NCI-H2196 (cell line): ENCODE measurements at regions not wholly inside any gene's neighbourhood (a gene's known extent, or its start where the extent isn't known, plus 50 kb on each side); places are given as distances from the start of the nearest gene placed in this dataset.

Source experiments
- DNase-seq: peaks from one replicate; lab custom pipeline; 2025; ENCODE audit not compliant: unreplicated experiment; lab: John Stamatoyannopoulos, UW

DNA sequence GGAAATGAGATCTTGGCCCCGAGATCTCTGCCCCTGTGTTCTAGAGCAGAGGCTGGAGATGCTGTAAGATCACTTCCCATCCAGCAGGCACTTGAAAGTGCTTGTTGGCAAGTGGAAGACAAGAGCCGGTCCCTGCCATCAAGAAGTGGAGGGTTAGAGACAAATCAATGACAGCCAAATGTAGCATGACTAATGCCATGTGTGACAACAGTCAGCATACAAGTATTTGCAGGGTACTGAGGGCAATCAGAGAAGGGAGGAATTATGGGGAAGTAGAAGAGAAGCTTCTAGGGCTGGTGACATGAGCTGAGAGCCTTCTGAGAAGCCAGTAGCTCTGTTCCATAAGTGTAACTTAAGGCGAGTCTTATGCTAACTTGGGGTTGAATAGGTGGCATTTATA is 58.6 kb downstream of the TMEM17 start:
- DNase-seq, result no peak

DNA sequence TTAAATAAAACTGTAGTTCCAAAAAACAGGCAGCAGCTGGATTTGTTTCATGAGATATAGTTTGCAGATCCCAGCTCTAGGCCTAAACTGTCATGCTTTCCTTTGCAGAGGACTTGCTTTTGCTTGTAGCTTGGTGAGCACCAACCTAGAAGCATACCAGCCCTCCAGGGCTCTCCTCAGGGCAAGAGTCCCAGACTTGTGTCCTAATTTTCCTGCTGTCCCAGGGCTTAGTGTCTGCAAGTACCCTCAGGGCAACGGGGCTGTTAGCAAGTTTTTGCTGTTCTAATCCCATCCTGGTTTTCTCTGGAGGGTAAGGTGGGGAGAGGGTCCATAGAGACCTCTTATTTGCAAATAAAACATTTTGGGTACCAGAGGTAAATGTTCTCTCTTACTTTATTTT is 59.5 kb downstream of the TMEM17 start:
- no peak for DNase-seq

DNA sequence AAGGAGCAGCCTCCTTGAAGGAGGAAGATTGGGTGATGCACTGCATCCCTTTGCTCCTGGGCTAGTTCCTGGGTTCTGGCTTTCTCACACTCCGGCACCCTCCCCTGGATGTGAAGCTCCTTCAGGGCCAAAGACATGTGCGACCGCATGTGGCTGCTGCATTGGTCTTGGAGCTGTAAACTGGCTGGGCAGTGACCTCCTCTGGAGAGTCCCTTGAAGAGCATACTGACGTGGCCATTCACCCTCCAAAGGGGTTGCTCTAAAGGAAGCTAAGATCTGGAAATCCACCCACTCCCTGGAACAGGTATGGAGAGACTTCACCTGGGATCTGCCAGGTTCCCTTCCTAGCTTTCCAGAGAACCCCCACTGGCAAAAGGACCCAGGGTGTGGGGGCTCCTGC is 62.1 kb downstream of the TMEM17 start:
- DNase-seq, result no peak

DNA sequence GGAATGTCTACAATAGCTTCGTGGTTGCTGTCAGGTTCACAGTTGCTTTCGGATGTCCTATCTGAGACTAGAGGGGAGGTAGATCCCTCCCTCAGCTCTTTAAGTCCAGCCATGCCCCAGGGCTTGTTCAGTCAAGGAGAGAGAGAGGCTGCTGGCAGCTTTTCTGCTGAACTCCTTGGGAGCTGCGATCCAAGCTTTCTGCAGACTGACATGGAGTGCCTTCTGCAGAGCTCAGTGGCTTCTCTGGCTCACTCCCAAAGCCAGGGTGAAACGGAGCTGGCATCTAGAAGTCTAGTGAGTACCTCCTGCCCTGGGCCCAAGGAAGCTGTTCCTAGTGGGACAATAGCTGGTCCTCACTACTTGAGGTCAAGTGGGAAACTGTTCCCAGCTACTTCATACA is 62.5 kb downstream of the TMEM17 start:
- no peak for DNase-seq

DNA sequence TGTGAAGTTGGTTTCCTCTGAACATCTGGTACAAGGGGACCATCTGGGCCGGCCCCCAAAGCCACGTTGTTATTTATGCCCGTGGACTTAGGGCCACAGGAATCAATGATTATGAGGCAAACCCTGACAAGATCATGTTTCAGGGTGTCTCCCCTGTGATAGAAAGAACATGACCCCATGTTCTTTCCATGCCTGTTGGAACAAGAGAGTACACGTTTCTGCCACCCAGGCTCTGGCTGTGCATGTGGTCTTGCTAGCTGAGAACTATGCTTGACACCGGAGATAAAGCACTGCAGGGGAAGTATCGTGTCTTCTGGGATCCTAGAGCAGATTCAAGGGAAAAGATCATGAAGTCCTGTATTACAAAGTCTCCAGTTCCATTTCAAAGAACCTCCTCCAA is 64.2 kb downstream of the TMEM17 start:
- no peak for DNase-seq

DNA sequence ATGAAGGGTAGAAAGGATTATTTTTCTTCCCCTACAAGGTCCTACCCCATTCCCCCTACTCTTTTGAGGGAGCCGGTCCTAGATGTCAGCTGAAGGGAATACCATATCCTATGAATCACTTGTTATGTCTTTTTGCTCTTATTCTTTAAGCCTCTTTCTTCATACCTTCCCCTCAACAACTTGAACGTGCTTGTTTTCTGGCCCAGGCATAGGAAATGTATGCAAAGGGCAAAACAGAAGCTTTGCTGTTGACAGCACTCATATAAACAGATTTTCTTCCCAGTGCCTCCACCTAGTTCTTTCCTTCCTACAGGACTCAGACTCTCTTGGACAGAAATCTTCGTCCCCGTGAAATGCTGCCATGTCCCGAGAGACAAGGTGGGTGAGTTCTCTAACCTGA is 64.6 kb downstream of the TMEM17 start:
- no peak for DNase-seq

GRCh38 chr2:62440281-62440946 is 65.6 kb downstream of the TMEM17 start:
- DNase-seq, result no peak

GRCh38 chr2:62439425-62439824 is 66.6 kb downstream of the TMEM17 start:
- DNase-seq, result no peak

DNA sequence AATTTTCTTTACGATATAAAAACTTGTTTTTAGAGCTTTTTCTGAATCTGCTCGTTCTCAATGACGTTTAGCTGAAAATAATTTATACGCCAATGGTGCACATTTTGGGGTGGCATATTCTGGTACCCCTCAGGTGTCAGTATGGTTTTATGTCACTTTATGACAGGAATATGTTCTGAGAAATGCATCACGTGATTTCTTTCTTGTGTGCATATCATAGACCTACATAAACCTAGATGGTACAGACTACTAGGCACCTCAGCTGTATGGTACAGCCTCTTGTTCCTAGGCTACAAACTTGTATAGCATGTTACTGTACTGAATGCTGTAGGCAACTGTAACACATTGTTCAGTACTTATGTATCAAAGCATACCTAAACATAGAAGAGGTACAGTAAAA is 68.2 kb downstream of the TMEM17 start:
- DNase-seq, result no peak

DNA sequence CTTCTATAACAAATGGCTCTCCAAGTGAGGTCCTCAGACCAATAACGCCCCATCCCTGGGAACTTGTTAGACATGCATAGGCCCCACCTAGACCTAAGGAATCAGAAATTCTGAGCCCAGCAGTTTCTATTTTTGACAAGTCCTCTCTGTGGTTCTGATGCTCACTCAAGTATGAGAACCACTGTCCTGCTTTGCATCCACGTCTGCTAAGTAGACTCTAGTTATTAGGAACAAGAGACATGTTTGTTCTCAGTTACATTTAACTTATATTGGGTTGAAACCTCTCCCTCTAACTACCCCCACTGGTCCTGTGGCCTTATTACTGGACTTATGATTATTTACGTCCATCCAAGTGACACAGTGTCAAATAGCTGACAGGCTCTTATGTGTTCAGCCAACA is 70.3 kb downstream of the TMEM17 start:
- no peak for DNase-seq

DNA sequence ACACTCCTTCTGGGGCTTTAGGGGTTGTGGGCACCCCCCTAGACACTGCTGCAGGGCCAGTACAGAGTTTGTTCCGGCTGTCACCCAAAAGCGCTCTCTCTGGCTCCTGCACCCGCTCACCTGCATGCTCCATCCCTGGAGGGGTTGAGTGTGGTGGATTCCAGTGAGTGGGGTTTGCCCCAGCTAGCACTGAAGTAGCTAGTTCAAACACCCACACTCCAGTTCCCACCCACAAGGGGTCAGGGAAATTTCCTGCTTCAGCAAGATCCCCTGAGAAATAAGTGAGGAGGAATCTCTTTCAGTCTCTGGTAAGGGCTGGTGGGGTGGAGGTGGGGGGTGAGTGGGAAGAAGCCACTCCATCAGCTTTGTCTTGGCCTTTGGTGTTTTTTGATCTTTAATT is 73.6 kb downstream of the TMEM17 start:
- no peak for DNase-seq

DNA sequence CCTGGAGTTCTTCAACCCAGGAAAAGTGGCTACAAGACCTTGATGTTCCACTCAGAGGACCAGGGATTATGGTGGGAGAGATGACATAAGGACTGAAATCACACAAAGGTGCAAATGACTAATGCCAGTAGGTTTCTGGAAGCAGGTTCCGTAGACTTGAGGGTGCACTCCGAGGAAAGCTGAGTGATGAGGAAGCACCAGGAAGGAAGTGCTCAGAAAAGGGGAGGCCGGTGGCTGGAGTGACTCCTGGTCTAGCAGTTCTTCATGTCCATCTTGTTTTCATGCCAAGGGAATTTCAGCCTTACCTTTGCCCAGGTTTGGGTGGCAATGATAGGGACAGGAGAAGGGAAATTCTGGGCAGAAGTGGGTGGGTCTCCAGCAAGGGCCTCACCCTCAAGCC is 74.5 kb downstream of the TMEM17 start:
- DNase-seq, result no peak

DNA sequence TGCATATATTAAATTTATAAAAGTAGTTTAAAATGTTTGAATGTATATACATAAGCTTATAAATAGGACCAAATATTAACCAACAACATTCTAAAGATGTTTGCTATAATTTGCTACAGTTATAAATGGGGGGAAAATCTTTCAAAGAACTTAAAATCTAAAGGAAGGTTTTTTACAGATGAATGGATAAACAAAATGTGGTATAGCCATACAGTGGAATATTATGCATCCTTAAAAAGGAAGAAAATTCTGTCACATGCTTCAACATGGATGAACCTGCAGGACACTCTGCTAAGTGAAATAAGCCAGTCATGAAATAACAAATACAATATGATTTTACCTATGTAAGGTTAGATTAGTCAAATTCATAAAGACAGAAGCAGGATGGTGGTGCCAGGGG is 75.8 kb downstream of the TMEM17 start:
- no peak for DNase-seq

DNA sequence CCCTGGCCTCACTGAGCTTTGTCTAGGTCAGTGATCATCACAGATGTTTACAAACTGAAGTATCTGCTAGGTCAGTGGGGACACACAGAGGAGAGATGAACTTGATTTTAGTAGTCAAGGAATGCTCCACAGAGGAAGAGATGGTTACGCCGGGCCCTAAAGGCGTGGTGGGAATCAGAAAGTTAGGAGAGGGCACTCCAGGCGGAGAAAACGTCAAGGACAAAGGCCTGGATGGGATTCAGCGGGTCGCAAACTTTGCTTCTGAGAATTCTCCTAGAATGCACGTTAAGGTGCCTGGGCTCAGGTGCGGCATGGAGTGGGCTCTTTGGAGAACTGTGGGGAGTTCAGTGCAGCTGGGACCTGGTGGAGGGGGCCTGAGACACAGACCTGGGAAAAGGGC is 78.8 kb downstream of the TMEM17 start:
- no peak for DNase-seq

DNA sequence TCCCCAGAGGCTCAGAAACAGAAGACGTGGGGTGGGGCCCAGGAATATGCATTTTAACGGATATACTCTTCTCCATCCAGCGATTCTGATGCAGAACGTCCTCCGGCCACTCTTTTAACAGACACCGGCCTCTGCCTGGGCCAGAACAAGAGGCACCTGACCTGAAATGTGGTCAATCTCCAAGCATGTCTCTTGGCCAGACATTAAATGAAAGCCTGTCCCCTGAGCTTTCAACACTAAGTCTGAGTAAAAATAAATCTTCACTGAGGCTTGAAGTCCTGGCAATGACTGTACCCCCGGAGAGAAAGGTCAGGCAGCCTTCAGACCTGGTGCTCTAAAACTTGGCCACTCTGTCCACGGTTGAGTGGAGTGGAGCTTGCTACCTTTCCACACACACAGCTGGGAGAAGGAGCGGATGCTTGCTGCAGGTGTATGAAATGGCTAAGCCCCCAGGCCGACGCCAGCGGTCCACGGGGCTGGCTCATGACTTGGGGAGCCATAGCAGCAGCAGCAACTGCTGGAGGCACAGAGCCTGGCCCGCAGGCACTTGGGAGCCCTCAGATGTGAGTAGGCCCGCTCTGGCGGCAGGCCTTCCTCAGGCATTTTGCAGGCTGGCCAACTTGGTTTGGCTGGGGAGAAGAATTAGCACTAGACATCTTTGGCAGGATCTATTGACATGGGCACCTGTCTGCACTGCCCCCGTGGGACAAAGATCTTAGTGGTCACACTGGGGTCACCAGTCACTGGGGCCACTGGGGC is 79.7 kb downstream of the TMEM17 start:
- no peak for DNase-seq

DNA sequence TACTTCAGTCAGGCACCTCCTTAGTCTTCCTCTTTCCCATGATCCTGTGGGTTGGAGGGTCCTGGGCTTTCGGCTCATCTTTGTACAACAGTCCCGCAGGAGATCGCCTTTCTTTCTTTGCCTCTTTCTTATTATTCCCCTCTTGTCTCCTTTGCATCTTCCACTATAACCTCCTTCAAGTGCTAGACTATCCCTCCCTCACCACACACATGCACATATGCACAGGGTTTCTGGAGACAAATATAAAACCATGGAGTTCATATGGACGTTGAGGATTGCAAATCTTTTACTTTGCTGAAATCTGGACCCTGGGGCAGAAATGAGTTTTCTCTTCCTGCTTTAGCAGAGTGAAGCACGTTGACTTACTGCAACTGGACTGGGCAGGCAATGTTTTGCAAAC is 80.3 kb downstream of the TMEM17 start:
- no peak for DNase-seq

GRCh38 chr2:62424899-62425298 is 81.1 kb downstream of the TMEM17 start:
- no peak for DNase-seq

DNA sequence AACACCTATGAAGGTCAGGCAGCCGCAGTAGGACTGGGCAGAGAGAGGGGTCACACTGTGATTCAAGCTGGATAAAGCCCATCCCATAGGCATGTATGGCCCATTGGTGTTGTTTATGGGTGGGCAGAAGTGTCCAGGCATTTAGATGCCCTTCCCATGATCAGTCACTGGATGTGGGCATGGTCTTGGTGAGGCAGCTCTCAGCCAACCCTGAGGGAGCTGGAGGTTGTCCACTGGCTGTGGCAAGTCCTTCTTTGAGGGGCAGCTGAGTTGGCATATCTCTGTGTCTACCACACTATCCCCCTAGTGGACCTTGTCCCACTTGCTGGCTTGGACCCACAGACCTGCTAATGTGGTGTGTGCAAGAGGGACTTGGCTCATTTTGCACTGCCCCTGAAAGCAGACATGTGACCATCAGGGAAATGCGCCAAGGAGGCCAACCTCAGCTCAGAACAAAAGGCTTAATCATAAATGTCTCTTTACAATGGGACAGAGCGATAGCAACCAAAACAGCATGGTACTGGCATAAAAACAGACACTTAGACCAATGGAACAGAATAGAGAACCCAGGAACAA is 82.0 kb downstream of the TMEM17 start:
- no peak for DNase-seq

DNA sequence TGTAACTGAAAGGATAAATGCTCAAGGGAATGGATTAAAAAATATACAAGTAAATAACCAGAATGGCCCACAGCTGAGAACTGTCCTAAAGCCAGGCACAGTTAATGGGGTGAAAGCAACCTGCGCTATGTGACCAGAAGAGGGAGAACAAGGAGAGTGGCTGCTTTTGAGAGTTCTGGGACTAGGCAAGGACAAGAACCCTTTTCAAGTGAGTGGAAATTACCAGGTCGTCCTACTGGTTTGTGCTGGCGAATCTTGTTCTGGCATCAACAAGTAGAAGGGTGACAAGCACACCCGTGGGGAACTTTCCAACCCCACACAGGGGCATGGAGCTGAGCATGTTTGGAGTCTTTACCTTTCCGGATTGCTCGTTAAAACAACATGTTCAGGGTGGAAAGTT is 82.8 kb downstream of the TMEM17 start:
- no peak for DNase-seq

- DNase-seq, result no peak
Measured at GRCh38 chr2:62415518-62415917, 90.5 kb downstream of the TMEM17 start.

- DNase-seq, result no peak
Measured at GRCh38 chr2:62415019-62415431, 91.0 kb downstream of the TMEM17 start.

DNA sequence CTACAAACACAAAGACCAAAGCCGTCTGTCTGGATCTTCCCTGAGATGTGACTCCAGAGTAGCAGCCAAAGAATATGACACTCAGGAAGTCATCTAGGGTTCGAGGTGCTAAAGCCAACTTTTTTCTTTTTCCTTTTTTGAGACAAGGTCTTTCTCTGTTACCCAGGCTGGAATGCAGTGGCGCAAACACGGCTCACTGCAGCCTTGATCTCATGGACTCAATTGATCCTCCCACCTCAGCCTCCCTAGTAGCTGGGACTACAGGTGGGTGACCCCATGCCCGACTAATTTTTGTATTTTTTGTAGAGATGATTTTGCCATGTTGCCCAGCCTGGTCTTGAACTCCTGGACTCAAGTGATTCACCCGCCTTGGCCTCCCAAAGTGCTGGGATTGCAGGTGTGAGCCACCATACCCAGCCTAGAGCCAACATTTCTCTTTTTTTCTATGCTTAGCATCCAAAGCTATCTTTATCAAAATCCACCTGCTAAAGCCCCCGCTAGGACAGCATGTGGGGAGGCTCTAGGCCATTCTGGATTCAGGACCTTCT is 92.8 kb downstream of the TMEM17 start:
- DNase-seq, result no peak
